IMR-90 (cell line): ENCODE measurements at regions not wholly inside any gene's neighbourhood (a gene's known extent, or its start where the extent isn't known, plus 50 kb on each side); places are given as distances from the start of the nearest gene placed in this dataset.

ENCODE experiments used
- ATAC-seq: fragments of 200-7000 bp; cut with Tn5 transposase; 2 replicates; pipeline ENCODE4 v1.9.1; 2020; ENCODE audit warnings: low read depth, mild to moderate bottlenecking, moderate library complexity
- BruUV-seq: library from RNA; stranded (reverse); fragments of 400-500 nt; replicated peaks from 2 replicates; lab custom pipeline; 2021; lab: Mats Ljungman, UMichigan
- CTCF ChIA-PET: fragments of 300-600 bp; formaldehyde crosslinking; extraction: SDS; loops from one replicate; lab custom pipeline; 2021; ENCODE audit warnings: antibody characterized with exemption; lab: Yijun Ruan, JAX
- POLR2A ChIA-PET: fragments of 300-600 bp; sonication (Branson Sonifier 250); formaldehyde crosslinking; loops from one replicate; lab custom pipeline; 2022; ENCODE audit warnings: antibody characterized with exemption; ENCODE audit not compliant: unreplicated experiment; lab: Charles Lee
- DNase-seq: peaks from one replicate; pipeline ENCODE4 v3.0.0; 2013
- H2AFZ ChIP-seq: replicated peaks from 2 replicates; pipeline ENCODE3; 2013; ENCODE audit warnings: low read length, mild to moderate bottlenecking; ENCODE audit not compliant: poor library complexity
- H2AK5ac ChIP-seq: 2 replicates; pipeline ENCODE4 v1.6.1; 2013; ENCODE audit warnings: low read depth, low read length, inconsistent platforms
- H2AK9ac ChIP-seq: replicated peaks from 2 replicates; pipeline ENCODE3; 2013; ENCODE audit warnings: mild to moderate bottlenecking, low read depth, low read length, moderate library complexity; ENCODE audit not compliant: poor library complexity
- H2BK120ac ChIP-seq: 2 replicates; pipeline ENCODE4 v1.6.1; 2013; ENCODE audit warnings: low read depth, low read length, inconsistent platforms
- H2BK15ac ChIP-seq: 3 replicates; pipeline ENCODE4 v1.6.1; 2013; ENCODE audit warnings: low read depth, low read length, inconsistent platforms
- H2BK20ac ChIP-seq: 2 replicates; pipeline ENCODE4 v1.6.1; 2013; ENCODE audit warnings: low read depth, mild to moderate bottlenecking, inconsistent platforms, low read length, moderate library complexity
- H2BK5ac ChIP-seq: 2 replicates; pipeline ENCODE4 v1.6.1; 2013; ENCODE audit warnings: mild to moderate bottlenecking, low read depth, low read length, inconsistent platforms; ENCODE audit not compliant: poor library complexity, severe bottlenecking
- H3K14ac ChIP-seq: replicated peaks from 2 replicates; pipeline ENCODE4 v1.6.1; 2013; ENCODE audit warnings: low read depth, low read length, inconsistent platforms
- H3K18ac ChIP-seq: 2 replicates; pipeline ENCODE4 v1.6.1; 2013; ENCODE audit warnings: low read depth, low read length, control low read depth
- H3K23ac ChIP-seq: 2 replicates; pipeline ENCODE4 v1.6.1; 2013; ENCODE audit warnings: low read depth, low read length, inconsistent platforms
- H3K27ac ChIP-seq: 2 replicates; pipeline ENCODE4 v1.5.1; 2013; ENCODE audit warnings: mild to moderate bottlenecking, control low read depth, low read length; ENCODE audit not compliant: insufficient read depth
- H3K27me3 ChIP-seq: 2 replicates; pipeline ENCODE4 v1.6.1; 2013; ENCODE audit warnings: low read length; ENCODE audit not compliant: control insufficient read depth, insufficient read depth
- H3K36me3 ChIP-seq: 2 replicates; pipeline ENCODE4 v1.6.1; 2013; ENCODE audit warnings: low read length, mixed read lengths; ENCODE audit not compliant: control insufficient read depth, insufficient read depth
- H3K4ac ChIP-seq: 2 replicates; pipeline ENCODE4 v1.6.1; 2013; ENCODE audit warnings: low read depth, low read length, inconsistent platforms
- H3K4me1 ChIP-seq: 2 replicates; pipeline ENCODE4 v1.6.1; 2013; ENCODE audit warnings: low read length, mixed read lengths; ENCODE audit not compliant: control insufficient read depth, insufficient read depth
- H3K4me2 ChIP-seq: 2 replicates; pipeline ENCODE4 v1.6.1; 2013; ENCODE audit warnings: low read depth, mild to moderate bottlenecking, control low read depth, low read length, moderate library complexity
- H3K4me3 ChIP-seq: 2 replicates; pipeline ENCODE4 v1.5.1; 2013; ENCODE audit warnings: low read depth, mild to moderate bottlenecking, control low read depth, low read length, moderate library complexity; ENCODE audit not compliant: insufficient read depth
- H3K56ac ChIP-seq: 2 replicates; pipeline ENCODE4 v1.6.1; 2013; ENCODE audit warnings: low read length, inconsistent platforms; ENCODE audit not compliant: insufficient read depth; ENCODE audit errors: extremely low read depth
- H3K79me1 ChIP-seq, 2 experiments: 2 replicates each; pipeline ENCODE4 v1.6.1; 2013; ENCODE audit warnings: low read length in 2 of 2, inconsistent platforms in 1 of 2, low read depth in 1 of 2
- H3K9ac ChIP-seq: 2 replicates; pipeline ENCODE4 v1.6.1; 2013; ENCODE audit warnings: low read depth, low read length, control low read depth
- H3K9me1 ChIP-seq: 2 replicates; pipeline ENCODE4 v1.6.1; 2013; ENCODE audit warnings: low read length, inconsistent platforms; ENCODE audit not compliant: insufficient read depth
- H3K9me3 ChIP-seq: 2 replicates; pipeline ENCODE4 v1.6.1; 2013; ENCODE audit warnings: low read length; ENCODE audit not compliant: control insufficient read depth, insufficient read depth
- H4K20me1 ChIP-seq: 2 replicates; pipeline ENCODE4 v1.6.1; 2013; ENCODE audit warnings: low read length, inconsistent platforms; ENCODE audit not compliant: insufficient read depth
- H4K5ac ChIP-seq: 2 replicates; pipeline ENCODE4 v1.6.1; 2013; ENCODE audit warnings: mild to moderate bottlenecking, low read depth, low read length, control low read depth
- H4K8ac ChIP-seq, 2 experiments: 2 replicates each; pipeline ENCODE4 v1.6.1; 2013; ENCODE audit warnings: low read depth in 2 of 2, low read length in 2 of 2, control low read depth in 1 of 2, inconsistent platforms in 1 of 2
- H4K91ac ChIP-seq: 2 replicates; pipeline ENCODE4 v1.6.1; 2013; ENCODE audit warnings: low read depth, low read length, inconsistent platforms; ENCODE audit not compliant: insufficient read depth
- BHLHE40 ChIP-seq: fragments of 150-350 bp; IDR thresholded peaks from 2 replicates; pipeline ENCODE4 v1.6.1; 2016; ENCODE audit warnings: mild to moderate bottlenecking, low read depth, low read length
- CEBPB ChIP-seq: IDR thresholded peaks from 2 replicates; pipeline ENCODE4 v1.6.1; 2012; ENCODE audit warnings: low read depth, low read length, improper control_type of control experiment
- CHD1 ChIP-seq: IDR thresholded peaks from 2 replicates; pipeline ENCODE4 v1.6.1; 2012; ENCODE audit warnings: low read depth, low read length, improper control_type of control experiment
- FOS ChIP-seq: fragments of 150-350 bp; IDR thresholded peaks from 2 replicates; pipeline ENCODE4 v1.6.1; 2016; ENCODE audit warnings: low read depth, low read length
- MAFK ChIP-seq: IDR thresholded peaks from 2 replicates; pipeline ENCODE4 v1.6.1; 2012; ENCODE audit warnings: low read depth, low read length, improper control_type of control experiment
- MAZ ChIP-seq: IDR thresholded peaks from 2 replicates; pipeline ENCODE4 v1.6.1; 2012; ENCODE audit warnings: low read depth, mild to moderate bottlenecking, low read length, improper control_type of control experiment, moderate library complexity, borderline replicate concordance
- MXI1 ChIP-seq: IDR thresholded peaks from 2 replicates; pipeline ENCODE4 v1.6.1; 2012; ENCODE audit warnings: low read depth, mild to moderate bottlenecking, low read length, moderate library complexity, borderline replicate concordance
- NFE2L2 ChIP-seq: fragments of 150-350 bp; IDR thresholded peaks from 2 replicates; pipeline ENCODE4 v1.6.1; 2016; ENCODE audit warnings: low read depth, mild to moderate bottlenecking, low read length
- POLR2A ChIP-seq: IDR thresholded peaks from 2 replicates; pipeline ENCODE4 v1.6.1; 2012; ENCODE audit warnings: mild to moderate bottlenecking, low read depth, low read length
- RAD21 ChIP-seq: IDR thresholded peaks from 2 replicates; pipeline ENCODE4 v1.6.1; 2012; ENCODE audit warnings: low read length, improper control_type of control experiment
- RCOR1 ChIP-seq: IDR thresholded peaks from 2 replicates; pipeline ENCODE4 v1.6.1; 2012; ENCODE audit warnings: mild to moderate bottlenecking, low read length, improper control_type of control experiment; ENCODE audit not compliant: insufficient replicate concordance
- RFX5 ChIP-seq: IDR thresholded peaks from 2 replicates; pipeline ENCODE4 v1.8.0; 2012; ENCODE audit warnings: low read depth, mild to moderate bottlenecking, low read length, moderate library complexity
- SMC3 ChIP-seq: fragments of 150-350 bp; IDR thresholded peaks from 2 replicates; pipeline ENCODE4 v1.6.1; 2016; ENCODE audit warnings: low read depth, mild to moderate bottlenecking, antibody characterized with exemption, low read length, moderate library complexity
- dilution Hi-C: fragments of 300-500 bp; cut with HindIII; formaldehyde crosslinking; loops from one replicate; pipeline ENCODE4 v1.14.3; 2018; ENCODE audit warnings: low sequenced_read_pairs; ENCODE audit not compliant: unreplicated experiment
- in situ Hi-C: fragments of 300-500 bp; cut with MboI; formaldehyde crosslinking; loops from 3 replicates; pipeline ENCODE4 v1.14.3; 2019; ENCODE audit warnings: low sequenced_read_pairs, inconsistent platforms, mixed read lengths
- intact Hi-C: fragments of 100-400 bp; cut with micrococcal nuclease; formaldehyde crosslinking; loops from 2 replicates; pipeline ENCODE4 v1.10.0; 2022
- TF ChIP-seq, protein P1 (sequence below): fragments of 150-350 bp; IDR thresholded peaks from 2 replicates; pipeline ENCODE4 v1.6.1; 2016; ENCODE audit warnings: low read depth, mild to moderate bottlenecking, low read length, moderate library complexity, borderline replicate concordance
- TF ChIP-seq, protein P2 (sequence below): fragments of 150-350 bp; IDR thresholded peaks from 2 replicates; pipeline ENCODE4 v1.6.1; 2017; ENCODE audit warnings: mild to moderate bottlenecking, antibody characterized with exemption, low read length, low read depth

DNA sequence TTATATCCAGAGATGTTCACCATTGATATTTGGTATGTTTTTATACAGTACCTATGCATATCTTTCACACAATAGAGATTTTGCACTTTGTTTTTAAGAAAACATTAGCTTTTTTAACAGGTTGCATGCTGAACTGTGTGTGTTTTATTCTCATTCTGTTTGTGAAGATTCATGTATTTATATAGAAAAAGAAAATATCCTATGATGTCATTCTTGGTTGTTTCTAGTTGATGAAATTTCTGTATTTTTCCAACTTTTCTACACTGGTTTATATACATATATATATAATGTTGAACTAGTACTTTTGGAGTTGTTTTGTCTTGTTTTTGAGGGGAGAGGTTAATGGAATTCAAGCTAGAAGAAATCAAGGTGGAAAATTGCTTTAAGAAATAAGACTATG, 143.8 kb downstream of the MATN1 start:
- no peak overlapping the region for H3K18ac ChIP-seq
- intact Hi-C loops (no loop called here), dilution Hi-C loops (no loop called here), in situ Hi-C loops (no loop called here)
- DNase-seq (no peak), ATAC-seq (no peak)
- no peak overlapping the region for H2AK5ac ChIP-seq
- H3K27ac ChIP-seq, result no peak overlapping the region
- no peak overlapping the region for H2BK20ac ChIP-seq
- no peak overlapping the region for H2BK15ac ChIP-seq
- no peak overlapping the region for H4K5ac ChIP-seq
- H3K36me3 ChIP-seq, result no peaks in the 10 kb centered on the region
- no peak overlapping the region for H2AK9ac ChIP-seq
- H2AFZ ChIP-seq, result no peak overlapping the region
- no peaks in the 10 kb centered on the region for H3K9me1 ChIP-seq
- no peaks in the 10 kb centered on the region for H3K9me3 ChIP-seq
- H3K14ac ChIP-seq, result no peak overlapping the region
- BruUV-seq, result no TSS peak
- no peak overlapping the region for H3K9ac ChIP-seq
- H3K4ac ChIP-seq, result no peak overlapping the region
- H3K56ac ChIP-seq, result no peak overlapping the region
- H3K79me1 ChIP-seq, result no peaks in the 10 kb centered on the region
- H3K27me3 ChIP-seq, result no peaks in the 10 kb centered on the region
- H2BK120ac ChIP-seq, result no peak overlapping the region
- ChIA-PET CTCF (interaction anchor here (1.0 kb wide), 1 partner anchor 15 kb away, joined by 3 read pairs; no protein-coding TSS in a partner anchor), POLR2A (no interaction called here)
- H2BK5ac ChIP-seq, result no peak overlapping the region
- no peak for TF ChIP-seq CHD1
- TF ChIP-seq FOS, result no peak
- no peak for TF ChIP-seq POLR2A
- no peak for TF ChIP-seq MAZ
- no peak for TF ChIP-seq RCOR1
- TF ChIP-seq MAFK, result no peak
- TF ChIP-seq BHLHE40, result no peak
- TF ChIP-seq, protein P1, sequence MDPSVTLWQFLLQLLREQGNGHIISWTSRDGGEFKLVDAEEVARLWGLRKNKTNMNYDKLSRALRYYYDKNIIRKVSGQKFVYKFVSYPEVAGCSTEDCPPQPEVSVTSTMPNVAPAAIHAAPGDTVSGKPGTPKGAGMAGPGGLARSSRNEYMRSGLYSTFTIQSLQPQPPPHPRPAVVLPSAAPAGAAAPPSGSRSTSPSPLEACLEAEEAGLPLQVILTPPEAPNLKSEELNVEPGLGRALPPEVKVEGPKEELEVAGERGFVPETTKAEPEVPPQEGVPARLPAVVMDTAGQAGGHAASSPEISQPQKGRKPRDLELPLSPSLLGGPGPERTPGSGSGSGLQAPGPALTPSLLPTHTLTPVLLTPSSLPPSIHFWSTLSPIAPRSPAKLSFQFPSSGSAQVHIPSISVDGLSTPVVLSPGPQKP, result no peak
- no peak for TF ChIP-seq CEBPB
- no peak for TF ChIP-seq NFE2L2
- TF ChIP-seq RFX5, result no peak
- TF ChIP-seq MXI1, result no peak
- no peak for TF ChIP-seq SMC3
- TF ChIP-seq RAD21, result no peak
- TF ChIP-seq, protein P2, sequence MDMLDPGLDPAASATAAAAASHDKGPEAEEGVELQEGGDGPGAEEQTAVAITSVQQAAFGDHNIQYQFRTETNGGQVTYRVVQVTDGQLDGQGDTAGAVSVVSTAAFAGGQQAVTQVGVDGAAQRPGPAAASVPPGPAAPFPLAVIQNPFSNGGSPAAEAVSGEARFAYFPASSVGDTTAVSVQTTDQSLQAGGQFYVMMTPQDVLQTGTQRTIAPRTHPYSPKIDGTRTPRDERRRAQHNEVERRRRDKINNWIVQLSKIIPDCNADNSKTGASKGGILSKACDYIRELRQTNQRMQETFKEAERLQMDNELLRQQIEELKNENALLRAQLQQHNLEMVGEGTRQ, result no peak
- H3K23ac ChIP-seq, result no peak overlapping the region
- no peaks in the 10 kb centered on the region for H4K20me1 ChIP-seq
- no peak overlapping the region for H4K8ac ChIP-seq
- no peak overlapping the region for H3K4me3 ChIP-seq
- no peak overlapping the region for H4K91ac ChIP-seq
- H3K4me1 ChIP-seq, result no peaks in the 10 kb centered on the region
- no peak overlapping the region for H3K4me2 ChIP-seq
